ENCODE measurements at regions not wholly inside any gene's neighbourhood (a gene's known extent, or its start where the extent isn't known, plus 50 kb on each side); places are given as distances from the start of the nearest gene placed in this dataset.

DNA sequence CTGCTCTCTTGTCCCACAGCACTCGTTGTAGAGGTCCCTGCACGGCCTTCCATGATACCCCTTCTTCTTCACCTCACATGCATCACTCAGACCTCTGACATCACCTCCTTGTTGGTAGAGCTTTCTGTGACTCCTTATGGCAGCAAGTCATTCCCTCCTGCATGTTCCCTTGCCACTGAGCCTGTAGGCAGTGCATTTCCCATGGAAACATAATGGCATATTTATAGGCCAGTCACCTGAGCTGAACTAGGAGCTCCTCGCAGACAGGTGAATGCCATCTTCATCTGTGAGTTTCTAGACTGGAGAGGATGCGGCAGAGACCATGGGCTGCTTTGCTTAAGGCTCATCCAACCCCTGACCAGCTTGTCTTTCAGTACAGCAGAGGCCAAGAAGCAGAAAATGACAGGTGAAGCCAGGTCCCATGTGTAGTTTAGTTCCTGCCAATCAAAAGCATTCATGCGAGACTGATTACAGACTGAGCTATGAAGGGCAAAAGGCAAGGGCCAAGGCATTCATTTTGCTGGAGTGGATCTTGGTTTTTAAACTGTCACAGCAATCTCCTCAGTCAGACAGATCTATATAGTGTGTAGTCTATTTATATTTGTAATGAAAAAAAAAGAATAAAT lies 59.4 kb upstream of the NEDD4L start:
- no peaks in the 10 kb centered on the region for H3K9me3 Mint-ChIP-seq
- H3K36me3 ChIP-seq (ENCODE audit: insufficient read depth), result no peaks in the 10 kb centered on the region
- H3K36me3 Mint-ChIP-seq (ENCODE audit: low read depth), result no peaks in the 10 kb centered on the region
- H3K9me2 ChIP-seq (ENCODE audit: insufficient read depth), result no peaks in the 10 kb centered on the region
- no peaks in the 10 kb centered on the region for H3K79me2 ChIP-seq (replicated peaks; ENCODE audit: insufficient read depth)
- DNase-seq (ENCODE audit: low spot score) (no peak), ATAC-seq (no peak)
- H3K4me3 ChIP-seq, result no peak overlapping the region
- H3K4me1 ChIP-seq (ENCODE audit: insufficient read depth), result peaks cover 12% of the 10 kb centered on the region; the same call in 1 of the 2 replicates
- no peaks in the 10 kb centered on the region for H3K27me3 ChIP-seq (ENCODE audit: insufficient read depth)
- H4K20me1 ChIP-seq (replicated peaks; ENCODE audit: insufficient read depth), result no peaks in the 10 kb centered on the region
- H3K4me1 Mint-ChIP-seq, result peaks cover 20% of the 10 kb centered on the region
- H3K27me3 Mint-ChIP-seq (ENCODE audit: insufficient read depth, low read depth, poor library complexity), result peaks cover 3% of the 10 kb centered on the region
- no peak overlapping the region for H3K4me2 ChIP-seq
- H2AFZ ChIP-seq, result no peak overlapping the region
- H3K27ac ChIP-seq (ENCODE audit: low read depth), result no peak overlapping the region
- no peak overlapping the region for H3K4me3 Mint-ChIP-seq
- no peaks in the 10 kb centered on the region for H3F3A ChIP-seq (replicated peaks; ENCODE audit: low read depth)
- no peak overlapping the region for H3K27ac Mint-ChIP-seq
- no peak for TF ChIP-seq ZNF462 (CRISPR knock-in tag; IDR thresholded peaks at IDR 0.05)
- TF ChIP-seq CTCF (conservative IDR thresholded peaks at IDR 0.05; ENCODE audit: low read depth in 2 of 2), result no peak
- TF ChIP-seq ZNF114 (CRISPR knock-in tag; IDR thresholded peaks at IDR 0.05), result no peak
- TF ChIP-seq NANOG (IDR thresholded peaks at IDR 0.05; ENCODE audit: borderline replicate concordance), result no peak
- no peak for TF ChIP-seq POLR2AphosphoS5 (IDR thresholded peaks at IDR 0.05; ENCODE audit: low read depth)
- TF ChIP-seq JUNB (IDR thresholded peaks at IDR 0.05; ENCODE audit: unreplicated experiment), result no peak
- TF ChIP-seq, protein P1, sequence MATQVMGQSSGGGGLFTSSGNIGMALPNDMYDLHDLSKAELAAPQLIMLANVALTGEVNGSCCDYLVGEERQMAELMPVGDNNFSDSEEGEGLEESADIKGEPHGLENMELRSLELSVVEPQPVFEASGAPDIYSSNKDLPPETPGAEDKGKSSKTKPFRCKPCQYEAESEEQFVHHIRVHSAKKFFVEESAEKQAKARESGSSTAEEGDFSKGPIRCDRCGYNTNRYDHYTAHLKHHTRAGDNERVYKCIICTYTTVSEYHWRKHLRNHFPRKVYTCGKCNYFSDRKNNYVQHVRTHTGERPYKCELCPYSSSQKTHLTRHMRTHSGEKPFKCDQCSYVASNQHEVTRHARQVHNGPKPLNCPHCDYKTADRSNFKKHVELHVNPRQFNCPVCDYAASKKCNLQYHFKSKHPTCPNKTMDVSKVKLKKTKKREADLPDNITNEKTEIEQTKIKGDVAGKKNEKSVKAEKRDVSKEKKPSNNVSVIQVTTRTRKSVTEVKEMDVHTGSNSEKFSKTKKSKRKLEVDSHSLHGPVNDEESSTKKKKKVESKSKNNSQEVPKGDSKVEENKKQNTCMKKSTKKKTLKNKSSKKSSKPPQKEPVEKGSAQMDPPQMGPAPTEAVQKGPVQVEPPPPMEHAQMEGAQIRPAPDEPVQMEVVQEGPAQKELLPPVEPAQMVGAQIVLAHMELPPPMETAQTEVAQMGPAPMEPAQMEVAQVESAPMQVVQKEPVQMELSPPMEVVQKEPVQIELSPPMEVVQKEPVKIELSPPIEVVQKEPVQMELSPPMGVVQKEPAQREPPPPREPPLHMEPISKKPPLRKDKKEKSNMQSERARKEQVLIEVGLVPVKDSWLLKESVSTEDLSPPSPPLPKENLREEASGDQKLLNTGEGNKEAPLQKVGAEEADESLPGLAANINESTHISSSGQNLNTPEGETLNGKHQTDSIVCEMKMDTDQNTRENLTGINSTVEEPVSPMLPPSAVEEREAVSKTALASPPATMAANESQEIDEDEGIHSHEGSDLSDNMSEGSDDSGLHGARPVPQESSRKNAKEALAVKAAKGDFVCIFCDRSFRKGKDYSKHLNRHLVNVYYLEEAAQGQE (IDR thresholded peaks at IDR 0.05; ENCODE audit: unreplicated experiment), result no peak
- no peak for TF ChIP-seq ZNF331 (CRISPR knock-in tag; IDR thresholded peaks at IDR 0.05; ENCODE audit: low read depth)
- no peak for TF ChIP-seq EZH2phosphoT487 (IDR thresholded peaks at IDR 0.05; ENCODE audit: unreplicated experiment)
- no peak for TF ChIP-seq EZH2 (IDR thresholded peaks at IDR 0.05; ENCODE audit: low read depth, unreplicated experiment)
- TF ChIP-seq STAT1 (IDR thresholded peaks at IDR 0.05; ENCODE audit: unreplicated experiment), result no peak
- TF ChIP-seq CREB1 (CRISPR knock-in tag; IDR thresholded peaks at IDR 0.05; ENCODE audit: low read depth), result no peak
